Effector CD4-positive, alpha-beta T cell (primary cell): ENCODE measurements at regions not wholly inside any gene's neighbourhood (a gene's known extent, or its start where the extent isn't known, plus 50 kb on each side); places are given as distances from the start of the nearest gene placed in this dataset.

Experiments used
- DNase-seq: peaks from one replicate; pipeline ENCODE4 v3.0.0-alpha.2; 2020

DNA sequence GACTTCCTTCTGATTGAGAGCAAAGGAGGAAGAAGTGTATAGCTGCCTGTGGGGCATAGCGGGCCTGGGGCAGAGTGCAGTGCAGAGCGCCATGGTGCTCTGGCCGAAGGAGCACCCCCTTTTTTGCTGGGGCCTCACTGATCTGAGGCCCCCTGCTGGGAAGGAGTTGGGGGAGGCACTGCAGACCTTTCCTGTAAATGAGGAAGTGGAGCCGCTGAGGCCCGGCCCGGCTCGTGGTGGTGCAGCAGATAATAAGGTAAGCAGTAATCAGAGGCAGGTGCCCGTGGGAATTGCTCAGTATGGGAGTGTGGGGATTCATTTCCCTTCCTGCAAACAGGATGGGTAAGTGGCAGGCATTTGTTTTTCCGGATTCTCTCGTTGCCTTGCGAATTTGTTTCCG is 373.7 kb upstream of the MKI67 start:
- no peak for DNase-seq

- DNase-seq: no peak
These were observed 374.4 kb upstream of the MKI67 start for GRCh38 chr10:128500642-128501041.

GRCh38 chr10:128505346-128505745 is 379.1 kb upstream of the MKI67 start:
- DNase-seq: no peak

- no peak for DNase-seq
These were observed 380.2 kb upstream of the MKI67 start for GRCh38 chr10:128506423-128506822.

DNA sequence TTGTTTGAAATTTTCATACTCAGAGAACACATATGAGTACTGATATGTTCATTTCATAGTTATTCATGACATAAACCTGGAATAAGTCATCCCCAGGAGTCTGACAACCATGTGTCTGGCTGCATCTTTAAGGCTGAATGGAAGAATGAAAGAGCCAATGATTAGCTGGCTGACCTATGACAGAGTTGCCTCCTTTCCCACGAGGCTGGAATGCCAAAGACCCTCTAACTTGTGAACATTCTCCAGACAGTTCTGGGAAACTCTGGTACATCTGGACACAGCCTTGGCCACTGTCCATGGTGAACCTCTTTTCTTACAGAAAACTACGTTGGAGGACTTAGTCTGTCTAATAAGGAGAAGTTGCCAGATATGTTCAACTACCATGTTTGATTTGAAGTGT is 380.8 kb upstream of the MKI67 start:
- no peak for DNase-seq

- DNase-seq: no peak
These were observed 385.1 kb upstream of the MKI67 start for GRCh38 chr10:128511284-128511683.

GRCh38 chr10:128512767-128513166 is 386.5 kb upstream of the MKI67 start:
- no peak for DNase-seq

DNA sequence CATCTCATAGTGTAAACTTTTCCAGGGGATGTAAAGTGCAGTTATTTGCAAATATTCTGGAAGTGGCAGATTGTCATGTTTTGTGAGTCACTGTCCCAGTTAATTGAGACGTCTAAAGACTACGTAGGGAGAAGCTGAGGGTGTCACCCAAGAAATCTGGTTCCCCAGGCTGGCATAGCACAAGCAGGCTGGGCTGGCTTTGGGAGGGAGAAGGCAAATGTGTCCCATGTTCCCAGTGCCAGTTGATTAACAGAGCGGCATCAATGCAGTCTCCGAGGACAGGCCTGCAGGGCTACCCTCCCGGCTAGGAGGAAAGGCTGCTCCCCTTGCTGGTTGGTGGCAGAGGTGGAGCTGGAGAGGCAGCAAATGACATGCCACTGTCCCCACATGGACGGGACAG is 388.3 kb upstream of the MKI67 start:
- no peak for DNase-seq

- no peak for DNase-seq
These were observed 390.0 kb upstream of the MKI67 start for GRCh38 chr10:128516180-128516579.

DNA sequence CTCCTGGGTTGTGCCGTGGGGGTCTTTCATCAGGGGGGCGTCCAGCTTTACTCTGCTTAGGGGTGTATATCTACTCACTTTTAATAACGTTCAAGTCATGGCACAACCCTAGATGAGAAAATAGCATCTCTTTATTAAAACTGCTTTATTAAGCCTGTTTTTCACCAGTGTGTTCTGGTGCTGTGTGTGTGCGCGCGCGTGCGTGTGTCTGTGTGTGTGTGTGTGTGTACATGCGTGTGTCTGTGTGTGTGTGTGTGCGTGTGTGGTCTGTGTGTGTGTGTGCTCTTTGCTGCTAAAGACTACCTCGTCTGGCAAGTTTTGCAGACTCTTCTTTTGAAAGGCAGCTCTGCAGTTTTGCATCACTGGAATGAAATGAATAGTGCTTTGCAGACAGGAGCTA is 390.9 kb upstream of the MKI67 start:
- DNase-seq: no peak

- DNase-seq: no peak
These were observed 391.8 kb upstream of the MKI67 start for GRCh38 chr10:128518000-128518399.

DNA sequence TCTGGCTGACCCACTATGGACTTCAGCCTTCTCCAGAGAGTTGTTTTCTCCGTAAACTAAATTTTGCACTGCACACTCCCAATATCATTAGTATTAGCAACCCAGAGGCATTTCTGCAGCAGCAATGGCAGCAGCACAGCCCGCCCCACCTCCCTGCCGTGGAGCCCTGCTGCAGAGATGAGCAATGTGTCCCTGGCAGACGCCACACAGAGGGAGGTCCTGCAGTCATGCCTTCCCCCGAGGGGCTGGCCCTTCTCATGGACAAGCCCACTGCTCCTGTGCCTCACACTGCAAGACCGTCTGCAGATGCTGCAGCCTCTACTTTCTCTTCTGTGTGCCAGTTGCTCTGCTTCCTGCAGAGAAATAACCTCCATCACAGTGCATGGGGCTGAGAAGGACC is 393.4 kb upstream of the MKI67 start:
- no peak for DNase-seq

DNA sequence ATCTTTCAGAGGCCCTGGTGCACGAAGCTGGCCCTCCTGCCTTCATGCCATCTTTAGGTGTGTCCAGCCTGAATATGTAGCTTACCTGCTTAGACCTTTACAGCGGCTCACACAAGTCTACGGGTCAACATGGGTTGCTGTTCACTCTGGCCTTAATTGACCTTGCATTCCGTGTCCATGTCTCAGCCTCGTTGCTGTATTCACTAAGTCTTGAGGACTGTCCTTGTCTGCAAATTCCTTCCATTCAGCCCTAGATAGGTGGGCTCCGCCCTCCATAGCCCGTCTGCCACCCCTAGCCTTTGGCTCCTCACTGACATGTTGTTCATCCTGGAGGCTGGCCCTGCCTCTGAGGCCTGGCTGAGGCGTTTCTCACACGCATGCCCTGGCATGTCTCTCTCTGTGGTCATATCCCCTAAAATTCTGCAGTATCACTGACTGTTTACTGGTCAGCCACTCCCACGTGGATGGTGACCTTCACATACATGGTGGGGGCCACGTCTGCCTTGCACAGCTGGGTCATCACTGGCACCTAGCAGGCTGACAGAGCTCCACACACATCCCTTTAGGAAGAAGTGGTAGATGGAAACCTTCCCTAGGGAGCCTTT is 394.1 kb upstream of the MKI67 start:
- DNase-seq: no peak

DNA sequence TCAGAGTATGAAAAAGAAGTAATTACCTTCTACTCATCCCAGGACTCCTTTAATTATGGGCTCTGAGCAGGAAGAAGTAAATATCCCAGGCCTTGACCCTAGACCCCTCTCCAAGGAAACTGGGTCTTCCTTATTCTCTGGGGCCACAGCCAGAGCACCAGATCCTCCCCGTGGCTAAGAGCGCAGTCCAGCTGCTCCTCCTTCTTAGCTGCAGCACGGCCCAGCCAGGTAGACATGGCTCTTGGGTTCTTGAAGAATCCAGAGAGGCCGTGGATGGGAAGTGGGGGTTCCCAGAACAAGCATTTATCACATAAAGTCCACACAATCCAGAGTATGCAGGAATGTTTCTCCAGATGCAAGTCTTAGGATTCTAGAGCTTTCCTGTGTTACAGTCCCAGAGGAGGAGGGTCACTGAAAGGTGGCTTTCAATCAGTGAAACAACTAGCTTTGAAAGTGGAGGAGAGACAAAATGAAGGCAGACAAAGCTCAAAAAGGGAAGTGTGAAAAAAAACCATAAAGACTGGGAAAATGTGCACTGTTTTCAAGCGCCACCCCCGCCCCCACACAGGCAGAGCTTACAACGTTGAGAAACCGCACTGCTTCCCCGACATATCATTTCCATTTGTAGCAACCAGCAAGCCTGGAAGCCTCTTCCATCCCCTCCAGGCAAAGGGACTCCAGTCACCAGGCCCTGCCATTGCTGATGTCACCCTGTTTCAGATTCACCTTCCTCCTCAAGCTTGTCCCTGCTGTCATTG is 396.5 kb upstream of the MKI67 start:
- DNase-seq: no peak

- DNase-seq: no peak
These were observed 399.2 kb upstream of the MKI67 start for GRCh38 chr10:128525444-128525843.

DNA sequence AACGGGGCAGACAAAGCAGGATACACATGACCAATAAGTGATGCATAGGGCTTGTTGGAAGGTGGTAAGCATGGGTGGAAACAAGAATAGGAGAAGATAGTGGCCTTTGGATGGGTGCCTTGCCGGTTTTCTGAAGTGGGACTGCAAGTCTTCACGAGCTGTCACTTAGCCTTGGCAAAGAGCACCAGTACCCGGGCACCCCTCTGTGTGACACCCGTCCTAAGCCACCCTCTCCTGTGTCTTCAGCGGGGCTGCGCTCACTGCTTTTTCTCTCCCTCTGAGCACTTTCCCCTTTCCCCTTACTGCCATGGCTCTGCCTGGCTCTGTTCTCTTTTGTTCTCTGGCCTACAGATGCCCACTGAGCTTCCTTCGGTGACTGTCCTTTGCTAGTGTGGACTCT is 399.7 kb upstream of the MKI67 start:
- DNase-seq: no peak

GRCh38 chr10:128526791-128527375 is 400.7 kb upstream of the MKI67 start:
- no peak for DNase-seq

DNA sequence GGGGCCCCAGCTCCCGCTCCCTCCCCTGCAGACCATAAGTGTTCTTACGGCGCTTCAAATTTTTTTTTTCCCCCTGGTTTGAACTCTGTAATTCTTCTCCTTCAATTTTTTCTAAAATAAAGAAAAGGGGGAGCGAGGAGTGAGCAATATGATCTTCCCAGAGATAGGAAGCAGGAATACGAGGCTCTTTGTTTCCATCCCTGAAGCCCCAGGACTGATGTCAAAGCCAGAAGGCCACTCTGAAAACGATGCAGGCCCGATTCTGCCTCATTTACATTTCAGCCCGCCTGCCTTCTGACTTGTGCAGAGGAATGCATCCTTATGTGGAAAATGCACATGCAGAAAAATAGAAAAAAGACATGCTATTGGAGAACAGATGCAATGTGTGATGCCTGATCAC is 401.5 kb upstream of the MKI67 start:
- DNase-seq: no peak

DNA sequence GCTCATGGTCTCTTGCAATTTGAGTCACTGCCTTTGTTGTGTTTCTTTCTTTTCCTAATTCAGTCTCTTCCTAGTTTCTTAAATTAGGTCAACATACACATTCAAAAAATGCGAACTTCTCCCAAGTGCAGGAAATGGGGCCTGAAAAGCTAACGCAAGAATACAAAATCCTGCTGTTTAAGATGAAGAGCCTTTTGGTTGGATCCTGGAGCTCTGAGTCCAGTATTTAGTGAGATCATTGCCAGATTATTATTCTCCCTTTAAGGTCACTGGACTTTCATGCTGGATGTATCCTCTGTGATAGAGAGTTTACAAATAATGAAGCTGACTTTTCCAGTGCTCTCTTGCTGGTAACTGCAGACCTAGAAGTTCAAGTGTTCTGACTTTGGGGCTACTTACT is 401.9 kb upstream of the MKI67 start:
- no peak for DNase-seq

DNA sequence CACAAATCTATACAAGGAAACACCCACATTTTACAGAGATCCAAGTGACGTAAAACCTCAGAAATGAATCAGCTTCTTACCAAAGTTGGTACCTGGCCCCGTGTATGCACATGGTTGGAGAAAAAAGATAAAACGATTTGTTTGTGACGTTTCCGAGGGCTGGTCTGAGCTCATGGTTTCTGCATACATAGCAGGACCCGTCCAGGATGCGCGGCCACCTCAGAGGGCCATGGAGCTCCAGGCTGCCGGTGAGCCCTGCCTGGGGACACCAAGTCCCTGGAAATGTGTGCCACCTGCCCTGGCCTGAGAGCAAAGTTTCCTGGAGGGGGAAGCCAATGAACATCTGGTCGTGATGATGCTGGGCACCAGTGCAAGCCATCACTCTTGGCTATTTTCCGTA is 402.6 kb upstream of the MKI67 start:
- DNase-seq: no peak

DNA sequence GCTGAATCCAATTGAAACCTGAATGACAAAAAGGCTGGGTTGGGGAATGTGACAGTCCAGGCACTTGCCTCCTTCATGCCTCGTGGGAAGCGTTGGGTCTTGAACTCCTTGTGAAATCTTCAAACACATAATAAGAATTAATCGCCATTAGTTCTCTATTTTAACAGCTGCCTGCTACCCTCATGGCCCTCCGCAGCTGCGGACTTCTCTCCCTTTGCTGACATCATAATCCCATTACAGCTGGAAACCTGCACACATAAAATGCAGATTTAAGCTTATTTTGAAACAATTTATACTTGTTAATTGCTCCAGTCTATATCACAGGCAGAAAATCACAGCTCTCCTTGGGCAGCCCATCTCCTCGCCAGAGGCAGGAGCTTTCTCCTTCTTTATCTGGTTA is 403.0 kb upstream of the MKI67 start:
- DNase-seq: no peak

DNA sequence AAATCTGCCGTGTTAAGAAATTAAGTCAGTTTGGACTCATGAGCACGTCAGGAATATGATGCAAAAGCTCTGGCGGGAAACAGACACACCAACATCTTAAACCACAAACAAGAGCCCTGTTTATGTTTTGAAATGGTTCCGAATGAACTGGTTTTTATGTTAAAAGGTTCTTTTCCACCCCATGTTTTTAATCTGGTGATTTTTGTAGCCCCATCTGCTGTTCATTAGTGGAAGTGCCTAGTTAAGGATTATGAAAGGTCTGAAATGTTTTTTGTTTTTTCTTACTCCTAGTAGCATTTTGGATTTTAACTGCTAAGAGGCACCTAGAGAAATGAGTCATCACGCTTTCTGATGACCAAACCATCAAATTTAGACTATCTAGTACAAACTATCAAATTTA is 404.1 kb upstream of the MKI67 start:
- no peak for DNase-seq

DNA sequence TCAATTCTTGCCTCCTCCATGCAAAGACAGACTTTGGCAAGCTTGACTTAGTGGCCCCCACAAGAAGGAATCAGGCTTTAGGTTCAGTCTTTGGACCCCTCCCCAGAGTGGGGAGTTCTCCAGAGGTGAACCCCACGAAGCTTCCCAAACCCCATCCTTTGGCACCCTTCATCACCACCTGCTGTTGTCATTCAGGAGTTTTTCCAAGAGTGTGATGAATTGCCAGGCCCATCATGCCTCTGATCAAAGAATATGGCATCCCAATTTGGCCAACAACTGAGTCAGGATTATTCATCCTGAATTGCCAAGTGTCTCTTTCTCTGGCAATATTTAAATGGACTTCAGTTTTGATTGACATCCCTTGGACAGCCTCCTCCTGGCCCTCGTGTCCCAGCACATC is 404.7 kb upstream of the MKI67 start:
- no peak for DNase-seq

GRCh38 chr10:128534686-128535085 is 408.5 kb upstream of the MKI67 start:
- no peak for DNase-seq

DNA sequence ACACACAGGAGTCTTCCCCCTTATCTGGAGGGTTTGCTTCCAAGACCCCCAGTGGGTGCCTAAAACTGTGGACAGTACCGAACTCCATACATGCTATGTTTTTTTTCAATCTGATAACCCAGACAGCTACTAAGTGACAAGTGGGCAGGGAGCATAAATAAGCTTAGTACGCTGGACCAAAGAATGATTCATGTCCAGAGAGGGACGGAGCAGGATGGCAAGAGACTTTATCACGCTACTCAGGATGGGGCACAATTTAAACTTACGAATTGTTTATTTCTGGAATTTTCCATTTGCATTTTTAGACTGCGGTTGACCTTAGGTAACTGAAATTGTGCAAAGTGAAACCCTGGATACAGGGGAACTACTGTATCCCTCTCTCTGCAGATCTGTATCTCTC is 410.0 kb upstream of the MKI67 start:
- no peak for DNase-seq
